T-cell (primary cell): ENCODE measurements at regions not wholly inside any gene's neighbourhood (a gene's known extent, or its start where the extent isn't known, plus 50 kb on each side); places are given as distances from the start of the nearest gene placed in this dataset.

ENCODE experiments used
- ATAC-seq, 4 experiments: fragments of 200-7000 bp in 3 of 4; fragments of 150-1000 bp in 1 of 4; cut with Tn5 transposase; replicated peaks in 1 of 4; 1 replicate in 3 of 4; 2 replicates in 1 of 4; pipeline ENCODE4 v1.10.0; 2021; ENCODE audit warnings: moderate library complexity in 3 of 4, mild to moderate bottlenecking in 2 of 4, moderate number of reproducible peaks in 1 of 4
- CTCF ChIA-PET, 2 donors: fragments of 300-600 bp; sonication (Branson Sonifier 250); formaldehyde crosslinking; loops; one replicate each; lab custom pipeline; 2022; ENCODE audit warnings: antibody characterized with exemption in 2 of 2; lab: Charles Lee
- POLR2A ChIA-PET, 2 donors: fragments of 300-600 bp; sonication (Branson Sonifier 250); formaldehyde crosslinking; loops; one replicate each; lab custom pipeline; 2022; ENCODE audit warnings: antibody characterized with exemption in 2 of 2; lab: Charles Lee
- DNase-seq, 35 experiments: peaks; one replicate each; pipeline versions ENCODE4 v3.0.0 to v3.0.0-alpha.2; 2013 to 2023
- H3K27ac ChIP-seq: one replicate; pipeline ENCODE4 v1.5.1; 2013; ENCODE audit warnings: low read length
- H3K27me3 ChIP-seq, 2 experiments: replicated peaks in 1 of 2; 1 replicate in 1 of 2; 2 replicates in 1 of 2; pipeline versions ENCODE4 v1.6.1 to v1.7.0; 2013; ENCODE audit warnings: low read length in 1 of 2, mixed read lengths in 1 of 2; ENCODE audit not compliant: control insufficient read depth in 2 of 2, insufficient read depth in 2 of 2; ENCODE audit errors: extremely low read depth in 1 of 2
- H3K36me3 ChIP-seq, 2 donors: 1 replicate in 1 of 2; 2 replicates in 1 of 2; pipeline versions ENCODE4 v1.6.1 to v1.7.0; 2013; ENCODE audit warnings: low read length in 1 of 2; ENCODE audit not compliant: control insufficient read depth in 2 of 2, insufficient read depth in 1 of 2; ENCODE audit errors: extremely low read depth in 1 of 2
- H3K4me1 ChIP-seq, 2 experiments: 1 replicate in 1 of 2; 2 replicates in 1 of 2; pipeline versions ENCODE4 v1.6.1 to v1.7.0; 2013; ENCODE audit warnings: low read length in 2 of 2, mixed read lengths in 1 of 2; ENCODE audit not compliant: insufficient read depth in 2 of 2, control insufficient read depth in 1 of 2; ENCODE audit errors: extremely low read depth in 1 of 2
- H3K4me3 ChIP-seq, 2 donors: 1 replicate in 1 of 2; 2 replicates in 1 of 2; pipeline versions ENCODE4 v1.5.1 to v1.7.0; 2013; ENCODE audit warnings: mild to moderate bottlenecking in 2 of 2, low read length in 1 of 2, moderate library complexity in 1 of 2; ENCODE audit not compliant: control insufficient read depth in 1 of 2; ENCODE audit errors: extremely low read depth in 1 of 2
- H3K9me3 ChIP-seq: 2 replicates; pipeline ENCODE4 v1.7.0; 2013
- H3K27ac Mint-ChIP-seq, 2 donors: one replicate each; pipeline ENCODE4 v1.8.0; 2020 to 2021; ENCODE audit warnings: mild to moderate bottlenecking in 2 of 2, mixed read lengths in 2 of 2
- H3K27me3 Mint-ChIP-seq, 2 donors: one replicate each; pipeline ENCODE4 v1.8.0; 2021 to 2022; ENCODE audit warnings: mixed read lengths in 2 of 2
- H3K36me3 Mint-ChIP-seq: one replicate; pipeline ENCODE4 v1.8.0; 2021; ENCODE audit warnings: mixed read lengths
- H3K4me1 Mint-ChIP-seq, 3 donors: one replicate each; pipeline ENCODE4 v1.8.0; 2020 to 2022; ENCODE audit warnings: mixed read lengths in 3 of 3, mild to moderate bottlenecking in 1 of 3
- H3K4me3 Mint-ChIP-seq, 3 donors: one replicate each; pipeline ENCODE4 v1.8.0; 2020 to 2022; ENCODE audit warnings: mild to moderate bottlenecking in 3 of 3, mixed read lengths in 3 of 3, moderate library complexity in 3 of 3
- H3K9me3 Mint-ChIP-seq, 3 donors: one replicate each; pipeline ENCODE4 v1.8.0; 2020 to 2022; ENCODE audit warnings: mixed read lengths in 3 of 3
- WGBS: methylation state at CpG from one replicate; pipeline ENCODE4 v1.1.5; 2013; ENCODE audit warnings: missing lambda C conversion rate; ENCODE audit not compliant: insufficient coverage; 5-methylcytosine and 5-hydroxymethylcytosine counted together

DNA sequence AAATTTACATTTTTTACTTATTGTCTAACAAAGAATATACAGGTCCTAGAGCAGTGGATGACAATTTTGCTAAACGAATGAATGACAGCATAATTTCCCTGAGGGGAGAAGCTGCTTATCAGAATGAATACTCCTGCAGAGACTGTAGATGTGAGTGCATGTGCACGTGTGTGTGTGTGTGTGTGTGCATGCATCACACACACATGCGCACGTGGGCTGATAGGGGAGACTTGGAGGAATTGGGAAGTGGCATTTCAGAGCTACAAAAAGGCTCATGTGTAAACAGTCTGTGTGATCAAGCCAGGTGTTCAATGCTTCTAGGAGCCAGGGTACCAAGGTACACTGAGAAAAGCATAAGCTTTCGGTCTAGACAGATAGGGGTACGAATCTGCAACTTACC is 93.5 kb upstream of the SASH1 start:
- no peaks in the 10 kb centered on the region for H3K9me3 ChIP-seq
- Mint-ChIP-seq H3K4me1 (no peaks in the 10 kb centered on the region), H3K27ac (no peak overlapping the region), H3K4me3 (no peak overlapping the region), H3K9me3 (no peaks in the 10 kb centered on the region), H3K36me3 (no peaks in the 10 kb centered on the region), H3K27me3 (peaks cover 7 to 24% of the 10 kb centered on the region in 2 donors)
- ChIA-PET CTCF (interaction anchor here in 1 of 2 donors (1.4 kb wide), 1 partner anchor 71 kb away, joined by 4 read pairs; no protein-coding TSS in a partner anchor), POLR2A (no interaction called here)
- DNase-seq, result no peak
- no peaks in the 10 kb centered on the region for H3K27me3 ChIP-seq
- 74% methylated on average over 6 of the region's 6 CpGs for WGBS
- no peak for ATAC-seq
- H3K4me1 ChIP-seq, result no peaks in the 10 kb centered on the region
- H3K4me3 ChIP-seq, result no peak overlapping the region
- no peak overlapping the region for H3K27ac ChIP-seq
- no peaks in the 10 kb centered on the region for H3K36me3 ChIP-seq

GRCh38 chr6:148249679-148250375 is 92.8 kb upstream of the SASH1 start:
- Mint-ChIP-seq H3K36me3 (no peaks in the 10 kb centered on the region), H3K4me3 (no peak overlapping the region), H3K4me1 (no peaks in the 10 kb centered on the region), H3K9me3 (no peaks in the 10 kb centered on the region), H3K27ac (no peak overlapping the region), H3K27me3 (peaks cover 7 to 24% of the 10 kb centered on the region in 2 donors)
- DNase-seq, result no peak
- no peak for ATAC-seq
- no peaks in the 10 kb centered on the region for H3K27me3 ChIP-seq
- CTCF ChIA-PET, result interaction anchor here in 1 of 2 donors (0.7 to 1.4 kb wide), 3 partner anchors 72 to 867 kb away, joined by 3 to 5 read pairs (median 4); no protein-coding TSS in a partner anchor
- 80% methylated on average over 3 of the region's 5 CpGs for WGBS
- no peak overlapping the region for H3K4me3 ChIP-seq
- POLR2A ChIA-PET, result no interaction called here
- no peak overlapping the region for H3K27ac ChIP-seq
- H3K4me1 ChIP-seq, result no peaks in the 10 kb centered on the region
- H3K36me3 ChIP-seq, result no peaks in the 10 kb centered on the region
- H3K9me3 ChIP-seq, result no peaks in the 10 kb centered on the region

- Histone ChIP-seq H3K4me1 (no peaks in the 10 kb centered on the region), H3K4me3 (no peak overlapping the region), H3K27me3 (no peaks in the 10 kb centered on the region), H3K36me3 (no peaks in the 10 kb centered on the region), H3K27ac (no peak overlapping the region), H3K9me3 (no peaks in the 10 kb centered on the region)
- no CpG with 5 or more reads among the region's 4 CpGs for WGBS
- ATAC-seq (no peak), DNase-seq (peak in 1 of 35 experiments; percentile 47)
- Mint-ChIP-seq H3K27ac (no peak overlapping the region), H3K27me3 (peaks cover 2 to 15% of the 10 kb centered on the region in 2 donors), H3K9me3 (no peaks in the 10 kb centered on the region), H3K36me3 (no peaks in the 10 kb centered on the region), H3K4me3 (no peak overlapping the region), H3K4me1 (no peaks in the 10 kb centered on the region)
- ChIA-PET CTCF (interaction anchor here (0.7 to 2.6 kb wide), 2 partner anchors 64 to 74 kb away, joined by 7 to 14 read pairs; no protein-coding TSS in a partner anchor), POLR2A (no interaction called here)
Observed at GRCh38 chr6:148250975-148251685, 91.5 kb upstream of the SASH1 start.

- Mint-ChIP-seq H3K27ac (no peak overlapping the region), H3K27me3 (peaks cover 0 to 10% of the 10 kb centered on the region in 2 donors), H3K4me1 (no peaks in the 10 kb centered on the region), H3K36me3 (no peaks in the 10 kb centered on the region), H3K4me3 (no peak overlapping the region), H3K9me3 (no peaks in the 10 kb centered on the region)
- ChIA-PET POLR2A (no interaction called here), CTCF (interaction anchor here in 1 of 2 donors (0.6 to 2.6 kb wide), 2 partner anchors 75 to 1390 kb away, joined by 7 to 14 read pairs; no protein-coding TSS in a partner anchor)
- Histone ChIP-seq H3K4me1 (no peaks in the 10 kb centered on the region), H3K27ac (no peak overlapping the region), H3K36me3 (no peaks in the 10 kb centered on the region), H3K9me3 (no peaks in the 10 kb centered on the region), H3K4me3 (no peak overlapping the region), H3K27me3 (no peaks in the 10 kb centered on the region)
- 92% methylated on average over 2 of the region's 7 CpGs for WGBS
- DNase-seq (no peak), ATAC-seq (no peak)
Observed at GRCh38 chr6:148251891-148252290, 90.7 kb upstream of the SASH1 start.

GRCh38 chr6:148257810-148258209 is 84.8 kb upstream of the SASH1 start:
- H3K27ac Mint-ChIP-seq, result no peak overlapping the region
- H3K4me1 Mint-ChIP-seq, result no peaks in the 10 kb centered on the region
- POLR2A ChIA-PET, result no interaction called here
- no peak for ATAC-seq
- Histone ChIP-seq H3K36me3 (no peaks in the 10 kb centered on the region), H3K4me1 (no peaks in the 10 kb centered on the region), H3K4me3 (no peak overlapping the region), H3K27ac (no peak overlapping the region), H3K27me3 (no peaks in the 10 kb centered on the region), H3K9me3 (no peaks in the 10 kb centered on the region)
- no peak overlapping the region for H3K4me3 Mint-ChIP-seq
- no peak for DNase-seq
- CTCF ChIA-PET, result no interaction called here
- no peaks in the 10 kb centered on the region for H3K9me3 Mint-ChIP-seq
- peaks cover 4 to 22% of the 10 kb centered on the region in 2 donors for H3K27me3 Mint-ChIP-seq
- no peaks in the 10 kb centered on the region for H3K36me3 Mint-ChIP-seq
- no CpG with 5 or more reads among the region's 6 CpGs for WGBS

- WGBS, result 95% methylated on average over 4 of the region's 5 CpGs
- Mint-ChIP-seq H3K36me3 (no peaks in the 10 kb centered on the region), H3K27me3 (peaks cover 4 to 23% of the 10 kb centered on the region in 2 donors), H3K4me3 (no peak overlapping the region), H3K9me3 (no peaks in the 10 kb centered on the region), H3K27ac (no peak overlapping the region), H3K4me1 (no peaks in the 10 kb centered on the region)
- Histone ChIP-seq H3K4me3 (no peak overlapping the region), H3K36me3 (no peaks in the 10 kb centered on the region), H3K27ac (no peak overlapping the region), H3K9me3 (no peaks in the 10 kb centered on the region), H3K4me1 (no peaks in the 10 kb centered on the region), H3K27me3 (no peaks in the 10 kb centered on the region)
- ATAC-seq (no peak), DNase-seq (no peak)
- ChIA-PET POLR2A (no interaction called here), CTCF (no interaction called here)
Observed at GRCh38 chr6:148258868-148259267, 83.8 kb upstream of the SASH1 start.
